NOMO-1 treated with DMSO at 0.1 percent for 48 hours (cell line): ENCODE measurements at regions not wholly inside any gene's neighbourhood (a gene's known extent, or its start where the extent isn't known, plus 50 kb on each side); places are given as distances from the start of the nearest gene placed in this dataset.
"Not testable (repeated sequence)": the region's sequence is repeated elsewhere in the genome, so short reads cannot be mapped to it uniquely, and the experiment has no call there.

Experiments used
- DNase-seq: peaks from one replicate; lab custom pipeline; 2025; ENCODE audit not compliant: unreplicated experiment; lab: John Stamatoyannopoulos, UW

- no peak for DNase-seq
Measured at GRCh38 chr7:12930534-12930933, 243.1 kb downstream of the ARL4A start.

DNA sequence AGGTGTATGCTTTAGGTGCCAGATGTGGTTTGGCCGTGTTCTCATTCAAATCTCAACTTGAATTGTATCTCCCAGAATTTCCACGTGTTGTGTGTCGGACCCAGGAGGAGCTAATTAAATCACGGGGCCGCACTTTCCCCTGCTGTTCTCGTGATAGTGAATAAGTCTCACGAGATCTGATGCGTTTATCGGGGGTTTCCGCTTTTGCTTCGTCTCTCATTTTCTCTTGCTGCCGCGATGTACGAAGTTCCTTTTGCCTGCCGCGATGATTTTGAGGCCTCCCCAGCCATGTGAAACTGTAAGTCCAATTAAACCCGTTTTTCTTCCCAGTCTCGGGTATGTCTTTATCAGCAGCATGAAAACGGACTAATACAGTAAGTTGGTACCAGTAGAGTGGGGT, 244.0 kb downstream of the ARL4A start:
- DNase-seq: not testable (repeated sequence)

DNA sequence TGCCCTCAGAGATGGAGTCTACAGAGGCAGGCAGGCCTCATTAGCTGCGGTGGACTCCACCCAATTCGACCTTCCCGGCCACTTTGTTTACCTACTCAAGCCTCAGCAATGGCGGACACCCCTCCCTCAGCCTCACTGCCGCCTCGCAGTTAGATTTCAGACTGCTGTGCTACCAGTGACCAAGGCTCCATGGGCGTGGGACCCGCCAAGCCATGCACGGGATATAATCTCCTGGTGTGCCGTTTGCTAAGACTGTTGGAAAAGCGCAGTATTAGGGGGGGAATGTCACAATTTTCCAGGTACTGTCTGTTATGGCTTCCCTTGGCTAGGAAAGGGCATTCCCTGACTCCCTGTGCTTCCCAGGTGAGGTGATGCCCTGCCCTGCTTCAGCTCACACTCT, 252.3 kb downstream of the ARL4A start:
- no peak for DNase-seq

DNA sequence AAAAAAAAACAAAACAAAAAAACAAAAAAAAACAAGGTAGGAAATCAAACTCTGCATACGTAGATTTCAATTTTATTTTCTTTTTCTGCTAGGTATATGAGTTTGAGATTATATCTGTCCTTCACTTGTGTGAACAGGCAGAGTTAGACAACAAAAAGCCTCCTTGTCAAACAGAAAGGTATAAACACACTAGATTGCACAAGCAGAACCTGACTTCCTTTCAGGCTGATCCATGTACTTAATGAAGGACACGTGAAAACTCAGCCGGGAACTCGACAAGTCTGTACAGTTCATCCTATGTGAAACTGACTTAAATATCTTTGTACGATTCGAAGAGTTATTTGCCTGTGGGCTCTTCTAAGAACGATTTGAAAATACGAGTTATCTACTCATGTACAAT, 254.1 kb downstream of the ARL4A start:
- no peak for DNase-seq

DNA sequence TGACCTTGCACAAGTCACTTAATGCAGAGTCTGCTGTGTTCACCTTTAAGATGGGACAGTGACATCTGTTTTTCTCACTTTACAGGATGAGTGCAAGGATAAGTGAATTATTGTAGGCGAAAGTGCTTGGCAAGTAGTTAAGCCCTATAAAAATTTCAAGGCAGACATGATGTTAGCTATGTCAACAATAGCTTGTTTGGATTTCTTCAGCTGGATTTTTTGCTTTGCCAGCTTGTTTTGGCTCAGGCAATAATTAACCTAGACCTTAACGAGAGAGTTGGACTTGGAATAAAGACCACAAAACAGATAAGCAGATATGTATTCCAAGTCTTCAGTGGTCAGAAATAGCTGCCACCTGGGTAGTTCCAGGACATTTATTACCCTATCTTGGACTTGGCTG, 255.2 kb downstream of the ARL4A start:
- DNase-seq: no peak

- DNase-seq: no peak
Measured at GRCh38 chr7:12943781-12944180, 256.3 kb downstream of the ARL4A start.

DNA sequence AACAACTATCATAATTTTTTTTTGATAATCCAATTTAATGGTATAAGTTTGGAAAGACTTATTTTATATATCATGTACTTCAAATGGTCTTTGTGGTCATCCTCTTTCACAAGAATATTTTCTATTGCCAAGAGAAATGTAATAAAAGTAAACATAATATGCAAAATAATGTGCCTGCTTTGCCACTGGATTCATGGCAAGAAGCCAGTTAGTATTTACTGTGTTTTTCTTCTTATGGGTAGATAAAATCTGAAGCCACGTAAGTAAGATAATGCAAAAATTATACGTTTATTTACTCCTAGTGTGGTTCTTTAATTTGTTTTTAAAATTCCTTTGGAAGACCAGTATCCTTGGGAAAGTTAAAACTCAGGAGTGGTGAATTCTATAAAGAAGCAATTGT, 258.5 kb downstream of the ARL4A start:
- no peak for DNase-seq

- DNase-seq: no peak
Measured at GRCh38 chr7:12947465-12947864, 260.0 kb downstream of the ARL4A start.

GRCh38 chr7:12949060-12949931, 261.9 kb downstream of the ARL4A start:
- no peak for DNase-seq

DNA sequence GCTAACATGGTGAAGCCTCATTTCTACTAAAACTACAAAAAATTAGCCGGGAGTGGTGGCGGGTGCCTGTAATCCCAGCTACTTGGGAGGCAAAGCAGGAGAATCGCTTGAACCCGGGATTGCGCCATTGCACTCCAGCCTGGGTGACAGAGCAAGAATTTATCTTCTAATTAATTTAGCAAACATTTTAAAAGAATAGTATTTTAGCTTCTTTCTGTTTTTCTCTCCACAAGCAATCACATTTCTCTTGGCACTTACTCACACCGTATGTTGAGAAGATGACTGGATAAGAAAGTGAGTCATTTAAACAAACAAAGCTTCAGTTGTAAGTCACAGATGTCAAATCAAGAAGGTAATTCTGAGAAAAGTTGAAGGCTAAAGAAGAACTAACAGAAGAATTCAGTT, 264.0 kb downstream of the ARL4A start:
- no peak for DNase-seq

DNA sequence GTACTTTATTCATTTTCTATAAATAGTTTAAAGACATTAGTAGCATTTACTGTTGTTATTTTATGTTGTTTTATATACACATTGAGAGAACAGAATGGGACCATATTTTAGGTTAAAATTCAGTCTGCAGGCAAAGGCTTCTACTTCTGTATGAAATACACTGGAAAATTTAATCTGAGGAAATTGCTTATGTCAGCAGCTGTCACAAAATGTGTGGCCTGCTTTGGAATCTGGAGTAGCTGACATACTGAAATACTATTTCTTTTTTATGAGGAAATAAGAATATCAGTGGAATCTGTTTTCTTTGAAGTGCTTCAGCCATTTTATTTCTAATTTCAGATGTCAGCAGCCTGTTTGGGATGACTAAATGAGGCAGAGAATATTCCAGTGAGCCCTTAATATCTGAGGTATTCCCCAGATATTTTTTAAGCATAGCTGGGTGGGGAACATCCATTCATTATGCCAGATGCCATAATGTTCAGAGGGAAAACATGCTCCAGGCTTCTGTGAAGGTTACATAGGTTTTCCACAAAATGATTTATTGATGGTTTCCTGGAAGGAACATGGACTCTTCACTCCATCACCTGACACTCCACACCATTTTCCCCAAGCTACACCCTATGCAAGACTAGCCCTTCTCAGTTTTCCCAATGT, 267.1 kb downstream of the ARL4A start:
- DNase-seq: no peak

DNA sequence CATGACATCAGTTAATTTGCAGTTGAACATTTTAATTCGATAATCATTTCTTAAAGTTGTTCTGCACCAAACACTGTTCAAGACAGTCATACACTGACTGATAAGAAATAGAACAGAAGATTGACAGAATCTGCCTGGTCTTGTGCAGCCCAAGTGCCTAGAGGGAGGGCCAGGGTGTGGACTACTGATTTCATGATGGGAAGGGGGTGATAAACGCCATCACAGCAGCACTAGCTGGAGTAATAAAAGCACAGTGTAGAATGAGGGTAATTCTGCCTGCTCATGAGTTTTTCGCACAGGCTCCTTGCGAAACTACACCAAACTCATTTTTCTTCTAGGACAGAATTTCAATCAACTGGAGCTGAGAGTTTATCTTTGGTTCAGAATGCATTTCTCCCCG, 270.1 kb downstream of the ARL4A start:
- no peak for DNase-seq

- no peak for DNase-seq
Measured at GRCh38 chr7:12961910-12962480, 274.6 kb downstream of the ARL4A start.

GRCh38 chr7:12963435-12963834, 276.0 kb downstream of the ARL4A start:
- DNase-seq: no peak

DNA sequence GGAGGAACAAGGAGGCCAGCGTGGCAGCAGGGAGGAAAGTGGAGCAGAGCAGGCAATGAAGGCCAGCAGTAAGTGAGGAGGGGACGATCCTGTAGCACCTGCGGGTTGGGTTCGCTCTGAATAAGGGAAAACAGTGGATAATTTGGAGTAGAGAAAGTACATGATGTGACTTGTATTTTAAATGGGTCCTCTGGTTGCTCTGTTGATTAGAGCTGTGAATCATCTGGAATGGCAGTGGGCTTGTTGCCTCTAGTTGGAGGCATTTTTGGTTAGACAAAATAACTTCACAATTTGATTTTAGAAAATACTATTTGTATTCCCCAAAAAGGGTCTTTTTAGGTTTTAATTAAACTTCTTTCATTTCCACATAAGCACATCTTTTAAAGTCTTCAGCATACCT, 277.4 kb downstream of the ARL4A start:
- DNase-seq: no peak

- no peak for DNase-seq
Measured at GRCh38 chr7:12965767-12966166, 278.3 kb downstream of the ARL4A start.

- no peak for DNase-seq
Measured at GRCh38 chr7:12967322-12967721, 279.9 kb downstream of the ARL4A start.

DNA sequence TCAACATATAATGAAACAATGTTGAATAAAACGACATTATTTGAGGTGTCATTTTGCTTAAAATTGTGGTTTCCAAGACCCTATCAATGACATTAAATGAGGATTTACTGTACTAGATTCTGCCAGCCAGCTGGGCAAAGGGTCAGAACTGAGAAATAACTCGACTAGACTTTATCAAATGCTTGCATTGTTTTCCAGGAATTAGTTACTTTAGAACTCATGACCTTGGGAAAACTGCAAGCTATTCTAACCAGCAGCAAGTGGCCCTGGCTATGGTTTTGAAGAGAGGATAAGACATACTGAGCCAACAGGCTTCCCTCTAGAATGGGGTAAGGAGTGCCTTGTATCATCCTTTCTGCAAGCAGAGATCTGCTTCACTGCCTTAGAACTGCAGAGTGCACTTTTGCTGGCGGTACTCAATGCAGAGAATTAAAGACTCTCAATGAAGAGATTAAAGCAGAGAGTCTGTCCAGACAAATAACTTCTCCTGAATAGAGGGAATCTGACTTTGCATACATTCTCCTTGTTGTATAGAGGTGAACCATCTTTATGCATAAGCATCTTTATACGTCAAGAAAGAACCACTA, 281.5 kb downstream of the ARL4A start:
- DNase-seq: no peak

DNA sequence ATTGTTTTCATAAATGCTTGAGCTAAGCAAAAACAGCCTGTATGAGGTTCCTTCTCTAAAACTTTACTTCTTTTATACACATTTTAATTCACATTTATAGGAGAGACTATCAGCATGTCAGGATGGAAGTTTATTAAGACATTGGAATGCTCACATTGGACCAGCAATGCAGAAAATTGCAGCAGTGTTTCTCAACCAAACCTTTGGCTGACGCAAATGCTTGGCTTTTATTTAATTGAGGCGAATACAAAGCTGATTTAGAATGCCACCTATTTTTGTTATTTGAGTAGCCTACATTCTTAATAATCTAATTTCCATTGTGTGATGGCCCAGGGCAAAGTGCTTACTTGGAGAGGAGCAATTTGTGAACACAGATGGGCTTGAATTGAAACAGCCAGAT, 283.2 kb downstream of the ARL4A start:
- no peak for DNase-seq

DNA sequence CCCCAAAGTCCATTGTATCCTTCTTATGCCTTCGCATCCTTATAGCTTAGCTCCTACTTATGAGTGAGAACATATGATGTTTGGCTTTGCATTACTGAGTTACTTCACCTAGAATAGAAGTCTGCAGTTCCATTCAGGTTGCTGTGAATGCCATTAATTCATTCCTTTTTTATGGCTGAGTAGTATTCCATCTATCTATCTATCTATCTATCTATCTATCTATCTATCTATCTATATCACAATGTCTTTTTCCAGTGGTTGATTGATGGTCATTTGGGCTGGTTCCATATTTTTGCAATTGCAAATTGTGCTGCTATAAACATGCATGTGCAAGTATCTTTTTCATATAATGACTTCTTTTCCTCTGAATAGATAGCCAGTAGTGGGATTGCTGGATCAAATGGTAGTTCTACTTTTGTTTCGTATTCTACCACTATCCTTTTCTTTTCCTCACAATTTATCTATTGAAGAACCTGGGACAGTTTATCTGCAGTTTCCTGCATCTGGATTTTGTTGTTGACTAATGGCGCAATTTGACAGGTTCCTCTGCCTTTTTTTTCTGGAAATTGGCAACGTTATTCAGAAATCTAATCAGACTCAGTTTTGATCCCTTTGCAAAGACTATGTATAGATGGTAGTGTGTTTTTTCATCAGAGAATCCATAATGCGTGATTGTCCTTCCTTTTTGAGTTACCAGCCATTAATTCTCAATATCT, 287.2 kb downstream of the ARL4A start:
- DNase-seq: no peak

DNA sequence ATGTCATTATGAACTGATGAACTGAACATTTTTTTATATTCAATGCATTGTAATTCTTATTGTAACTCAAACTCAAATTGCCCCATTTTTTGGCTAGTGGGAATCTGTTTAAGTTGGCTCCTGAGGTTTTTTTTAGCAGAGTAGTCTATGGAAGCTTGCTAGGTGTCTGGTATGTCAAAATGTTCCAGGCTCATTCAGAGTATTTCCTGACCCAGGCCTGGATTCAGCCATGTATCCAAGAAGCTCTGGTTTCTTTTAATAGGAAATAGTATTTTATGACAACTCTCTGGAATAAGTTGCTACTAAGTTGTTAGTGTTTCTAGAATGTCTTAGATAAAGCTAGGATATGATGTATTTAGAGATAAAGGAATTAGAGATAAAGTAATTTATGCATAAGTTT, 288.0 kb downstream of the ARL4A start:
- no peak for DNase-seq
